Vagina (tissue), 2 donors: ENCODE measurements at regions not wholly inside any gene's neighbourhood (a gene's known extent, or its start where the extent isn't known, plus 50 kb on each side); places are given as distances from the start of the nearest gene placed in this dataset.

ENCODE experiments used
- CTCF ChIP-seq, 3 experiments: fragments of 450-650 bp in 2 of 3; fragments of 200-600 bp in 1 of 3; sonication (generic) in 1 of 3; IDR thresholded peaks; one replicate each; pipeline ENCODE4 v1.5.1; 2017 to 2019; ENCODE audit warnings: antibody characterized with exemption in 3 of 3, mild to moderate bottlenecking in 2 of 3, moderate library complexity in 2 of 3
- POLR2A ChIP-seq, 2 donors: fragments of 450-650 bp; IDR thresholded peaks; one replicate each; pipeline ENCODE4 v1.6.1; 2017; ENCODE audit warnings: antibody characterized with exemption in 2 of 2, mild to moderate bottlenecking in 2 of 2, moderate library complexity in 2 of 2
- POLR2AphosphoS5 ChIP-seq, 2 donors: sonication (generic); formaldehyde crosslinking; IDR thresholded peaks; one replicate each; pipeline ENCODE4 v1.9.0; 2017; ENCODE audit warnings: antibody characterized with exemption in 2 of 2, mild to moderate bottlenecking in 2 of 2, low read depth in 1 of 2; ENCODE audit not compliant: insufficient read depth in 1 of 2

- no peak for TF ChIP-seq CTCF (IDR thresholded peaks at IDR 0.05)
- no peak for TF ChIP-seq POLR2A (IDR thresholded peaks at IDR 0.05)
- TF ChIP-seq POLR2AphosphoS5 (IDR thresholded peaks at IDR 0.05; ENCODE audit: insufficient read depth in 1 of 2, low read depth in 1 of 2) = no peak
Measured at GRCh38 chr9:118987167-118987566, 382.1 kb downstream of the BRINP1 start.
